Transverse colon (tissue), 4 donors: ENCODE measurements at regions not wholly inside any gene's neighbourhood (a gene's known extent, or its start where the extent isn't known, plus 50 kb on each side); places are given as distances from the start of the nearest gene placed in this dataset.

Experiments
- DNase-seq: peaks from one replicate; pipeline ENCODE4 v3.0.0-alpha.2; 2019
- H3K27ac ChIP-seq, 4 donors: fragments of 200-600 bp; sonication (generic); 2 replicates each; pipeline ENCODE4 v1.5.1; 2016 to 2018; ENCODE audit warnings: inconsistent platforms in 4 of 4
- H3K27me3 ChIP-seq: fragments of 200-600 bp; sonication (generic); 2 replicates; pipeline ENCODE4 v1.5.1; 2017; ENCODE audit warnings: inconsistent platforms
- H3K36me3 ChIP-seq, 4 donors: fragments of 200-600 bp; sonication (generic); 2 replicates each; pipeline ENCODE4 v1.5.1; 2017 to 2019; ENCODE audit warnings: inconsistent platforms in 4 of 4
- H3K4me1 ChIP-seq, 4 donors: fragments of 200-600 bp; sonication (generic); 2 replicates each; pipeline ENCODE4 v1.5.1; 2017 to 2020; ENCODE audit warnings: inconsistent platforms in 4 of 4
- H3K4me3 ChIP-seq, 4 donors: fragments of 200-600 bp; sonication (generic); 1 replicate in 1 of 4; 2 replicates in 3 of 4; pipeline versions ENCODE4 v1.5.1 to v1.6.1; 2017 to 2019; ENCODE audit warnings: inconsistent platforms in 4 of 4
- H3K9me3 ChIP-seq, 2 donors: fragments of 200-600 bp; sonication (generic); 2 replicates each; pipeline ENCODE4 v1.5.1; 2017 to 2019; ENCODE audit warnings: inconsistent platforms in 2 of 2
- EP300 ChIP-seq: sonication (generic); formaldehyde crosslinking; IDR thresholded peaks from one replicate; pipeline ENCODE4 v1.6.1; 2017; ENCODE audit warnings: antibody characterized with exemption, low read depth
- POLR2A ChIP-seq: fragments of 450-650 bp; IDR thresholded peaks from one replicate; pipeline ENCODE4 v1.6.1; 2016; ENCODE audit warnings: antibody characterized with exemption, mild to moderate bottlenecking, moderate library complexity
- POLR2AphosphoS5 ChIP-seq, 3 donors: sonication (generic); formaldehyde crosslinking; IDR thresholded peaks; one replicate each; pipeline ENCODE4 v1.6.1; 2016; ENCODE audit warnings: antibody characterized with exemption in 3 of 3
- WGBS, 2 donors: methylation state at CpG; one replicate each; pipeline ENCODE4 v1.1.5; 2018; ENCODE audit warnings: low coverage in 1 of 2; 5-methylcytosine and 5-hydroxymethylcytosine counted together
- in situ Hi-C, 4 donors: fragments of 200-750 bp; cut with MboI; loops; one replicate each; pipeline versions ENCODE4 v1.15.0 to v1.15.1; 2017; ENCODE audit warnings: low sequenced_read_pairs in 3 of 4, low pct_ligation_motif_present in 1 of 4, low pct_unique_long_range_greater_than_20kb in 1 of 4
- intact Hi-C: fragments of 100-400 bp; cut with DNase I; formaldehyde crosslinking; loops from one replicate; pipeline ENCODE4 v1.15.1; 2023; ENCODE audit warnings: low total_unique reads
- TF ChIP-seq, protein P1 (sequence below), 5 experiments: fragments of 200-600 bp in 3 of 5; fragments of 450-650 bp in 2 of 5; sonication (generic) in 3 of 5; IDR thresholded peaks; 1 replicate in 2 of 5; 2 replicates in 3 of 5; pipeline ENCODE4 v1.5.1; 2016 to 2017; ENCODE audit warnings: antibody characterized with exemption in 5 of 5, inconsistent platforms in 3 of 5, mild to moderate bottlenecking in 2 of 5, moderate library complexity in 1 of 5

- Histone ChIP-seq H3K9me3 (no peaks in the 10 kb centered on the region), H3K27ac (no peak overlapping the region), H3K27me3 (no peaks in the 10 kb centered on the region), H3K36me3 (no peaks in the 10 kb centered on the region), H3K4me1 (peaks cover 4 to 16% (median 9%) of the 10 kb centered on the region in 4 donors), H3K4me3 (no peak overlapping the region)
- 93 to 100% methylated on average over 3 of the region's 3 CpGs for WGBS, 2 donors
- in situ Hi-C loops (no loop called here), intact Hi-C loops (no loop called here)
- TF ChIP-seq, protein P1, sequence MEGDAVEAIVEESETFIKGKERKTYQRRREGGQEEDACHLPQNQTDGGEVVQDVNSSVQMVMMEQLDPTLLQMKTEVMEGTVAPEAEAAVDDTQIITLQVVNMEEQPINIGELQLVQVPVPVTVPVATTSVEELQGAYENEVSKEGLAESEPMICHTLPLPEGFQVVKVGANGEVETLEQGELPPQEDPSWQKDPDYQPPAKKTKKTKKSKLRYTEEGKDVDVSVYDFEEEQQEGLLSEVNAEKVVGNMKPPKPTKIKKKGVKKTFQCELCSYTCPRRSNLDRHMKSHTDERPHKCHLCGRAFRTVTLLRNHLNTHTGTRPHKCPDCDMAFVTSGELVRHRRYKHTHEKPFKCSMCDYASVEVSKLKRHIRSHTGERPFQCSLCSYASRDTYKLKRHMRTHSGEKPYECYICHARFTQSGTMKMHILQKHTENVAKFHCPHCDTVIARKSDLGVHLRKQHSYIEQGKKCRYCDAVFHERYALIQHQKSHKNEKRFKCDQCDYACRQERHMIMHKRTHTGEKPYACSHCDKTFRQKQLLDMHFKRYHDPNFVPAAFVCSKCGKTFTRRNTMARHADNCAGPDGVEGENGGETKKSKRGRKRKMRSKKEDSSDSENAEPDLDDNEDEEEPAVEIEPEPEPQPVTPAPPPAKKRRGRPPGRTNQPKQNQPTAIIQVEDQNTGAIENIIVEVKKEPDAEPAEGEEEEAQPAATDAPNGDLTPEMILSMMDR (IDR thresholded peaks at IDR 0.05) = no peak
- no peak for TF ChIP-seq EP300
- TF ChIP-seq POLR2AphosphoS5 (IDR thresholded peaks at IDR 0.05) = no peak
- no peak for TF ChIP-seq POLR2A
- no peak for DNase-seq
Measured at GRCh38 chr4:41423117-41423516, 114.8 kb upstream of the LIMCH1 start.

- DNase-seq = no peak
- intact Hi-C loops (no loop called here), in situ Hi-C loops (no loop called here)
- H3K36me3 ChIP-seq = no peaks in the 10 kb centered on the region
- no peaks in the 10 kb centered on the region for H3K27me3 ChIP-seq
- TF ChIP-seq, protein P1 (IDR thresholded peaks at IDR 0.05) = no peak
- TF ChIP-seq EP300 (no peak), POLR2A (no peak), POLR2AphosphoS5 (IDR thresholded peaks at IDR 0.05) (no peak)
- peaks cover 0 to 10% (median 4%) of the 10 kb centered on the region in 4 donors for H3K4me1 ChIP-seq
- H3K9me3 ChIP-seq = no peaks in the 10 kb centered on the region
- H3K4me3 ChIP-seq = no peak overlapping the region
- H3K27ac ChIP-seq = no peak overlapping the region
Measured at GRCh38 chr4:41424522-41424921, 113.4 kb upstream of the LIMCH1 start.

- Histone ChIP-seq H3K27me3 (no peaks in the 10 kb centered on the region), H3K27ac (no peak overlapping the region), H3K4me3 (no peak overlapping the region), H3K9me3 (no peaks in the 10 kb centered on the region), H3K4me1 (peaks cover 0 to 10% (median 4%) of the 10 kb centered on the region in 4 donors), H3K36me3 (no peaks in the 10 kb centered on the region)
- TF ChIP-seq POLR2A (no peak), POLR2AphosphoS5 (IDR thresholded peaks at IDR 0.05) (no peak), EP300 (no peak)
- TF ChIP-seq, protein P1 (IDR thresholded peaks at IDR 0.05) = no peak
- in situ Hi-C loops (no loop called here), intact Hi-C loops (no loop called here)
- WGBS, 2 donors = 80 to 86% methylated on average over 1 of the region's 1 CpG
- DNase-seq = no peak
Measured at GRCh38 chr4:41425650-41426049, 112.3 kb upstream of the LIMCH1 start.

DNA sequence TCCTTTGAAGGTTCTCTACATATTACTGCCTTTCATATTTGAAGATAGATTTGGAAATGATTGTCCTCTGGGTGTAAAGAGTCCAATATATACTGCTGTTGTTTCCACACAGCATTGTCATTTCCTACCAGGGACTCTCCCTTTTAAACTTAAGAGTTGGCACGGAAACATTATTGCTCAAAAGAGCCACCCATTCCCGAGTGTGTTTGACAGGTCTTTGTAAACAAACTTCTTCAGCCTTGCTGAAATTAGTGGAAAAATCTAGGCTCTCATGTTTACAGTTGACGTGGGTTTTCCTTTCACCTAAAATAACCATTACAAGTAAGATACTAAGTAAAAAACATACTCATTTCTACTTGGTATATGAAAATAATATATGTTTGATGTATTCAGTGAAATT lies 111.4 kb upstream of the LIMCH1 start:
- no peaks in the 10 kb centered on the region for H3K36me3 ChIP-seq

More for the DNA sequence above, 111.4 kb upstream of the LIMCH1 start:
- 18 to 20% methylated on average over 3 of the region's 3 CpGs for WGBS, 2 donors
- H3K27me3 ChIP-seq = no peaks in the 10 kb centered on the region
- no peaks in the 10 kb centered on the region for H3K9me3 ChIP-seq
- TF ChIP-seq, protein P1 (IDR thresholded peaks at IDR 0.05) = no peak
- TF ChIP-seq EP300 (no peak), POLR2A (no peak), POLR2AphosphoS5 (IDR thresholded peaks at IDR 0.05) (no peak)
- DNase-seq = no peak
- no peak overlapping the region for H3K27ac ChIP-seq
- peaks cover 0 to 18% (median 4%) of the 10 kb centered on the region in 4 donors for H3K4me1 ChIP-seq
- in situ Hi-C loops (no loop called here), intact Hi-C loops (no loop called here)
- H3K4me3 ChIP-seq = no peak overlapping the region
